Mucosa of descending colon (tissue), 3 donors: ENCODE measurements at regions not wholly inside any gene's neighbourhood (a gene's known extent, or its start where the extent isn't known, plus 50 kb on each side); places are given as distances from the start of the nearest gene placed in this dataset.

Source experiments
- ATAC-seq: fragments of 200-7000 bp; cut with Tn5 transposase; one replicate; pipeline ENCODE4 v1.9.1; 2020; ENCODE audit warnings: mild to moderate bottlenecking, moderate library complexity
- DNase-seq, 3 donors: peaks; one replicate each; pipeline ENCODE4 v3.0.0-alpha.2; 2020
- H3K36me3 ChIP-seq: fragments of 200-600 bp; one replicate; pipeline ENCODE4 v1.8.0; 2021; ENCODE audit warnings: low read depth, mild to moderate bottlenecking
- H3K4me1 ChIP-seq: fragments of 200-600 bp; one replicate; pipeline ENCODE4 v1.8.0; 2021; ENCODE audit warnings: low read depth, mild to moderate bottlenecking
- H3K4me3 ChIP-seq: fragments of 200-600 bp; one replicate; pipeline ENCODE4 v1.8.0; 2021; ENCODE audit warnings: mild to moderate bottlenecking
- H3K9me3 ChIP-seq: fragments of 200-600 bp; one replicate; pipeline ENCODE4 v1.8.0; 2021; ENCODE audit warnings: mild to moderate bottlenecking
- CTCF ChIP-seq: fragments of 200-600 bp; IDR thresholded peaks from one replicate; pipeline ENCODE4 v1.8.0; 2022; ENCODE audit warnings: antibody characterized with exemption, mild to moderate bottlenecking
- intact Hi-C, 2 donors: fragments of 100-400 bp; cut with DNase I in 1 of 2; cut with micrococcal nuclease in 1 of 2; formaldehyde crosslinking; loops; one replicate each; pipeline versions ENCODE4 v1.11.0 to v1.11.1; 2022; cut with DNase I, micrococcal nuclease
- donor health status: DM: no; HTN: no; CAD: no; lungs with moderate emphysema.
- donor health status: DM: no; HTN: no; CAD: no.
- donor health status: DM: no; HTN: yes; CAD: no.

- Histone ChIP-seq H3K9me3 (no peaks in the 10 kb centered on the region), H3K36me3 (no peaks in the 10 kb centered on the region), H3K4me1 (no peaks in the 10 kb centered on the region), H3K4me3 (no peak overlapping the region)
- no peak for TF ChIP-seq CTCF
- DNase-seq (no peak), ATAC-seq (no peak)
- intact Hi-C loops: no loop called here
Observed at GRCh38 chr3:31412832-31413231, 119.9 kb upstream of the STT3B start.

- TF ChIP-seq CTCF: no peak
- H3K36me3 ChIP-seq: no peaks in the 10 kb centered on the region
- no peak for DNase-seq
- intact Hi-C loops: no loop called here
- no peaks in the 10 kb centered on the region for H3K9me3 ChIP-seq
- H3K4me1 ChIP-seq: no peaks in the 10 kb centered on the region
- no peak overlapping the region for H3K4me3 ChIP-seq
- ATAC-seq: no peak
Observed at GRCh38 chr3:31413515-31413914, 119.2 kb upstream of the STT3B start.

GRCh38 chr3:31416980-31417379, 115.7 kb upstream of the STT3B start:
- Histone ChIP-seq H3K36me3 (no peaks in the 10 kb centered on the region), H3K9me3 (no peaks in the 10 kb centered on the region), H3K4me3 (no peak overlapping the region), H3K4me1 (no peaks in the 10 kb centered on the region)
- TF ChIP-seq CTCF: no peak
- intact Hi-C loops: no loop called here
- DNase-seq (no peak), ATAC-seq (no peak)

- TF ChIP-seq CTCF: no peak
- intact Hi-C loops: no loop called here
- DNase-seq (no peak), ATAC-seq (no peak)
- no peaks in the 10 kb centered on the region for H3K9me3 ChIP-seq
- no peaks in the 10 kb centered on the region for H3K36me3 ChIP-seq
- no peak overlapping the region for H3K4me3 ChIP-seq
- H3K4me1 ChIP-seq: no peaks in the 10 kb centered on the region
Observed at GRCh38 chr3:31417486-31417885, 115.2 kb upstream of the STT3B start.

GRCh38 chr3:31420311-31420710, 112.4 kb upstream of the STT3B start:
- Histone ChIP-seq H3K36me3 (no peaks in the 10 kb centered on the region), H3K9me3 (no peaks in the 10 kb centered on the region), H3K4me3 (no peak overlapping the region), H3K4me1 (no peaks in the 10 kb centered on the region)
- DNase-seq: no peak
- intact Hi-C loops: no loop called here
- no peak for ATAC-seq
- no peak for TF ChIP-seq CTCF

- Histone ChIP-seq H3K4me3 (no peak overlapping the region), H3K36me3 (no peaks in the 10 kb centered on the region), H3K9me3 (no peaks in the 10 kb centered on the region), H3K4me1 (no peaks in the 10 kb centered on the region)
- intact Hi-C loops: no loop called here
- ATAC-seq: no peak
- no peak for DNase-seq
- TF ChIP-seq CTCF: no peak
Observed at GRCh38 chr3:31421314-31422048, 111.2 kb upstream of the STT3B start.
